Heart right ventricle (tissue), 16 donors: ENCODE measurements at regions not wholly inside any gene's neighbourhood (a gene's known extent, or its start where the extent isn't known, plus 50 kb on each side); places are given as distances from the start of the nearest gene placed in this dataset.

Experiments
- ATAC-seq, 8 donors: fragments of 200-7000 bp; cut with Tn5 transposase; one replicate each; pipeline ENCODE4 v1.9.1; 2020; ENCODE audit warnings: mild to moderate bottlenecking in 8 of 8, moderate library complexity in 8 of 8, moderate number of reproducible peaks in 1 of 8
- DNase-seq, 2 donors: peaks; one replicate each; pipeline ENCODE4 v3.0.0-alpha.2; 2020
- H3K27ac ChIP-seq, 10 donors: fragments of 200-600 bp; sonication (generic) in 2 of 10; one replicate each; pipeline versions ENCODE4 v1.5.0 to v1.8.0; 2020 to 2022; ENCODE audit warnings: mild to moderate bottlenecking in 3 of 10
- H3K27me3 ChIP-seq, 7 donors: fragments of 200-600 bp; one replicate each; pipeline ENCODE4 v1.8.0; 2021 to 2022; ENCODE audit warnings: mild to moderate bottlenecking in 2 of 7
- H3K36me3 ChIP-seq, 9 donors: fragments of 200-600 bp; sonication (generic) in 1 of 9; one replicate each; pipeline versions ENCODE4 v1.5.0 to v1.8.0; 2020 to 2022; ENCODE audit warnings: mild to moderate bottlenecking in 2 of 9
- H3K4me1 ChIP-seq, 9 donors: fragments of 200-600 bp; sonication (generic) in 1 of 9; one replicate each; pipeline versions ENCODE4 v1.5.0 to v1.8.0; 2020 to 2022; ENCODE audit warnings: mild to moderate bottlenecking in 4 of 9
- H3K4me3 ChIP-seq, 10 donors: fragments of 200-600 bp; sonication (generic) in 2 of 10; one replicate each; pipeline versions ENCODE4 v1.5.0 to v1.8.0; 2020 to 2022; ENCODE audit warnings: mild to moderate bottlenecking in 7 of 10, moderate library complexity in 2 of 10
- H3K9me3 ChIP-seq, 11 donors: fragments of 200-600 bp in 10 of 11; sonication (generic) in 2 of 11; one replicate each; pipeline versions ENCODE4 v1.5.0 to v1.8.0; 2013 to 2022; ENCODE audit warnings: mild to moderate bottlenecking in 2 of 11, control low read depth in 1 of 11, moderate library complexity in 1 of 11
- CTCF ChIP-seq, 9 donors: fragments of 200-600 bp; sonication (generic) in 2 of 9; IDR thresholded peaks; one replicate each; pipeline versions ENCODE4 v1.5.0 to v1.8.0; 2021 to 2022; ENCODE audit warnings: antibody characterized with exemption in 9 of 9, mild to moderate bottlenecking in 5 of 9, moderate library complexity in 1 of 9
- WGBS, 2 donors: extraction: QIAGEN DNeasy Blood & Tissue Kit; methylation state at CpG; one replicate each; pipeline ENCODE4 v1.1.7; 2013; ENCODE audit warnings: inconsistent platforms in 1 of 2; 5-methylcytosine and 5-hydroxymethylcytosine counted together
- intact Hi-C, 10 donors: fragments of 100-400 bp; cut with DNase I; formaldehyde crosslinking; loops; one replicate each; pipeline versions ENCODE4 v1.11.1 to v1.14.2; 2022
- donor health status: Arrhythmogenic right ventricular cardiomyopathy.
- donor health status: ischemic (EF 13 %, LVEDD 7.1; RV severe dilation, severe dysfunction).
- donor health status: healthy with polysubstance abuse.
- donor health status: DM: no; HTN: yes; CAD: no.
- donor health status: DM: no; HTN: no; CAD: no.
- donor health status: ischemic (EF 25% LVEDD 6.9; RV normal size, moderate dysfunction).
- donor health status: ischemic (EF 25% LVEDD 5.7; RV mildly dilated, moderate dysfunction).
- donor health status: healthy.
- donor health status: DM: yes; HTN: yes; CAD: no.
- donor health status: Ischemic cardiomyopathy.
- donor health status: ischemic (EF 35%, LVEDD 5.7; RV mildly dilated, moderate dysfunction).
- donor health status: nonischemic (EF 11% LVEDD 7.7; RV severe dilation, severe dysfunction).
- donor health status: DM: yes; HTN: yes; CAD: no.
- donor health status: PGD.
- donor health status: ischemic (EF 29% LVEDD 5.4; RV normal size, mild dysfunction).
- donor health status: nonischemic (EF 23%, LVEDD 6.1; RV moderate dilation, normal function).

DNA sequence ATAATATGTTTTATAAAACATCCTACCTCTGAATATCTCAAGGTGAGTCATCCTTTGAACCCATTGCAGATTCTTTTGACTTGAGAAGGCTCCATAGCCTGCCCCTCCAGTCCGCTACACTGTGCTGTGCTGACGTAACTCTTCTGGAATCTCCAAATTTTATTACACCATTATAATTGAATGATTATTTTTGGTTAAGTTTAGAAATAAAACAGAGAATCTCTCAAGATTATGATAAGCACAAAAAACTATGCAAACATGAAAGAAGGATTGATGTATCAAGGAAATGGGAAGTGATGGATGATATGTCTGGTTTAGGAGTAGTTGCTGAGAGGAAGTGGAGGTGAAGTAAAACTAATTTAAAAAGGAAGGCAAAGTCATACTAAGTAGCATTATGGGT, 1021.3 kb downstream of the HACE1 start:
- 81 to 89% methylated on average over 2 of the region's 2 CpGs for WGBS, 2 donors
- Histone ChIP-seq H3K27ac (no peak overlapping the region), H3K27me3 (no peaks in the 10 kb centered on the region), H3K4me1 (no peaks in the 10 kb centered on the region), H3K9me3 (no peaks in the 10 kb centered on the region), H3K4me3 (no peak overlapping the region), H3K36me3 (no peaks in the 10 kb centered on the region)
- intact Hi-C loops, result no loop called here
- DNase-seq (no peak), ATAC-seq (no peak)
- no peak for TF ChIP-seq CTCF (IDR thresholded peaks at IDR 0.05)

DNA sequence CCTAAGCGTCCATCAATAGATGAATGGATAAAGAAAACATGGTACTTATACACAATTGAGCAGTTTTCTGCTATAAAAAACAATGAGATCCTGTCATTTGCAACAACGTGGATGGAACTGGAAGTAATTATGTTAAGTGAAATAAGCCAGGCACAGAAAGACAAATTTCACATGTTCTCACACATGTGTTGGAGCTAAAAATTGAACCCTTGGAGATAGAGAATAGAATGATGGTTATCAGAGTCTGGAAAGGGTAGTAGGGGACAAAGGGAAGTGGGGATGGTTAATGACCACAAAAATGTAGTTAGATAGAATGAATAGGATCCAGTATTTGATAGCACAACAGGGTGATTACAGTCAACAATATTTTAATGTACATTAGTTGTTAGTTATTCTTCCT, 1033.5 kb downstream of the HACE1 start:
- no peak overlapping the region for H3K27ac ChIP-seq
- H3K27me3 ChIP-seq, result no peaks in the 10 kb centered on the region
- H3K36me3 ChIP-seq, result no peaks in the 10 kb centered on the region
- no peak for DNase-seq
- WGBS, 2 donors, result 58 to 64% methylated on average over 2 of the region's 2 CpGs
- intact Hi-C loops, result no loop called here
- H3K9me3 ChIP-seq, result peaks cover 0 to 15% (median 0%) of the 10 kb centered on the region in 11 donors
- H3K4me1 ChIP-seq, result no peaks in the 10 kb centered on the region
- H3K4me3 ChIP-seq, result no peak overlapping the region
- no peak for ATAC-seq
- TF ChIP-seq CTCF (IDR thresholded peaks at IDR 0.05), result no peak

GRCh38 chr6:103820148-103820547, 1039.6 kb downstream of the HACE1 start:
- no peaks in the 10 kb centered on the region for H3K36me3 ChIP-seq
- ATAC-seq, result no peak
- no peak for TF ChIP-seq CTCF (IDR thresholded peaks at IDR 0.05)

GRCh38 chr6:103819509-103819908, 1040.2 kb downstream of the HACE1 start:
- ATAC-seq, result no peak

More at GRCh38 chr6:103820148-103820547, 1039.6 kb downstream of the HACE1 start:
- Histone ChIP-seq H3K4me1 (no peaks in the 10 kb centered on the region), H3K9me3 (peaks cover 0 to 15% (median 0%) of the 10 kb centered on the region in 11 donors), H3K27me3 (peaks cover 0 to 6% (median 0%) of the 10 kb centered on the region in 7 donors), H3K27ac (no peak overlapping the region), H3K4me3 (no peak overlapping the region)
- intact Hi-C loops, result no loop called here
- DNase-seq, result no peak
- 54 to 55% methylated on average over 3 of the region's 3 CpGs for WGBS, 2 donors

More at GRCh38 chr6:103819509-103819908, 1040.2 kb downstream of the HACE1 start:
- WGBS, 2 donors, result 30 to 32% methylated on average over 3 of the region's 3 CpGs
- H3K4me1 ChIP-seq, result no peaks in the 10 kb centered on the region
- peaks cover 0 to 15% (median 0%) of the 10 kb centered on the region in 11 donors for H3K9me3 ChIP-seq
- H3K4me3 ChIP-seq, result no peak overlapping the region
- H3K36me3 ChIP-seq, result no peaks in the 10 kb centered on the region
- H3K27me3 ChIP-seq, result peaks cover 0 to 6% (median 0%) of the 10 kb centered on the region in 7 donors
- no peak for DNase-seq
- no peak for TF ChIP-seq CTCF (IDR thresholded peaks at IDR 0.05)
- H3K27ac ChIP-seq, result no peak overlapping the region
- intact Hi-C loops, result no loop called here
